ENCODE measurements at regions not wholly inside any gene's neighbourhood (a gene's known extent, or its start where the extent isn't known, plus 50 kb on each side); places are given as distances from the start of the nearest gene placed in this dataset.
A peak's percentile ranks its signal among the peaks of the same experiment; 100 is the strongest.

DNA sequence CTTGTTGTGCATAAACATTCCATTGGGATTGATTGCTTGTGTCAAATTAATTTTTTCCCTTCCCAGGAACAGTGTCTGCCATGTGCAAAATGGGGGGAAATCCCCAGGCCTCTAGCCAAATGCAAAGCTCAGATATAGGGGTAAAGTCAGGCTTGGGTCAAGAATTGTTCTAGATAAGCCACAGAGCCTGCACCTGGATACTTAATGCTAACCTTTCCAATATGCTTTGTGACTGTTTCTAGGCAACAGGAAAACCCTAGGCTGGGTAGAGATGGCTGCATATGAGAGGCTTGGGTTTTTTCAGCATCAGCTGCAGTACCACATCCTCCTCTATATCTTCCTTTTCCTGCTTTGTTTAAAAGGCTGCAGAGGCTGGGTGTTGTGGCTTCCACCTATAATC lies 61.9 kb upstream of the ROPN1 start:
- H4K20me1 ChIP-seq (ENCODE audit: insufficient read depth, low read length), result peaks cover 3% of the 10 kb centered on the region
- H3K79me2 ChIP-seq (ENCODE audit: insufficient read depth, low read length), result no peaks in the 10 kb centered on the region
- no peak for DNase-seq (ENCODE audit: insufficient read length, low spot score, missing footprints)
- H3K27me3 ChIP-seq (ENCODE audit: insufficient read depth, low read length), result peaks cover 64% of the 10 kb centered on the region
- no peaks in the 10 kb centered on the region for H3K4me1 ChIP-seq (ENCODE audit: insufficient read depth, low read length)
- TF ChIP-seq, protein P1, sequence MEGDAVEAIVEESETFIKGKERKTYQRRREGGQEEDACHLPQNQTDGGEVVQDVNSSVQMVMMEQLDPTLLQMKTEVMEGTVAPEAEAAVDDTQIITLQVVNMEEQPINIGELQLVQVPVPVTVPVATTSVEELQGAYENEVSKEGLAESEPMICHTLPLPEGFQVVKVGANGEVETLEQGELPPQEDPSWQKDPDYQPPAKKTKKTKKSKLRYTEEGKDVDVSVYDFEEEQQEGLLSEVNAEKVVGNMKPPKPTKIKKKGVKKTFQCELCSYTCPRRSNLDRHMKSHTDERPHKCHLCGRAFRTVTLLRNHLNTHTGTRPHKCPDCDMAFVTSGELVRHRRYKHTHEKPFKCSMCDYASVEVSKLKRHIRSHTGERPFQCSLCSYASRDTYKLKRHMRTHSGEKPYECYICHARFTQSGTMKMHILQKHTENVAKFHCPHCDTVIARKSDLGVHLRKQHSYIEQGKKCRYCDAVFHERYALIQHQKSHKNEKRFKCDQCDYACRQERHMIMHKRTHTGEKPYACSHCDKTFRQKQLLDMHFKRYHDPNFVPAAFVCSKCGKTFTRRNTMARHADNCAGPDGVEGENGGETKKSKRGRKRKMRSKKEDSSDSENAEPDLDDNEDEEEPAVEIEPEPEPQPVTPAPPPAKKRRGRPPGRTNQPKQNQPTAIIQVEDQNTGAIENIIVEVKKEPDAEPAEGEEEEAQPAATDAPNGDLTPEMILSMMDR (IDR thresholded peaks at IDR 0.05; ENCODE audit: extremely low read depth, low read depth, low read length), result no peak
- no peak overlapping the region for H2AFZ ChIP-seq (ENCODE audit: low read length)
- no peaks in the 10 kb centered on the region for H3K9me3 ChIP-seq (ENCODE audit: low read depth, low read length)
- no peak overlapping the region for H3K4me3 ChIP-seq (ENCODE audit: insufficient read depth, low read length)
- H3K4me2 ChIP-seq (ENCODE audit: insufficient read depth, low read length), result no peak overlapping the region
- H3K27ac ChIP-seq (ENCODE audit: low read depth, low read length), result no peak overlapping the region
- no peaks in the 10 kb centered on the region for H3K36me3 ChIP-seq (ENCODE audit: insufficient read depth, low read length)

DNA sequence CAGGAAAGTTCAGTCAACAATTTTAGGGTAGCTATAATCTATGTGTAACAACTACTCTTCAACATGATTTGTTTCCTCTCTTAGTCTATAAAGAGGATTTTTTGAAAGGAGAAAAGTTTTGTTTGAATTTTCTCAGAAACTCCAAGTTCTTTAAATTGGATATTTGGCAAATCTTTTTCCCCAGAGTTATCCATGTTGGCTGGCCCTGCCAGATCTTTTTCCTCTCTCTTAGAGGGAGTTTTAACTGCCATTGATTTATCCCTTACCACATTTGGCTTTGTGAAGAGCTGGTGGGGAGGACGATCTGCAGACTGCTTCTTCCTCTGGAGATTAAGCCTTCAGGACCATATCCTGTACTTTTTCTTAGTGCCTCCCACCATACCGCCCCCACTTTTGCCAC lies 64.9 kb upstream of the ROPN1 start:
- H3K4me1 ChIP-seq (ENCODE audit: insufficient read depth, low read length), result no peaks in the 10 kb centered on the region
- no peak for DNase-seq (ENCODE audit: insufficient read length, low spot score, missing footprints)

DNA sequence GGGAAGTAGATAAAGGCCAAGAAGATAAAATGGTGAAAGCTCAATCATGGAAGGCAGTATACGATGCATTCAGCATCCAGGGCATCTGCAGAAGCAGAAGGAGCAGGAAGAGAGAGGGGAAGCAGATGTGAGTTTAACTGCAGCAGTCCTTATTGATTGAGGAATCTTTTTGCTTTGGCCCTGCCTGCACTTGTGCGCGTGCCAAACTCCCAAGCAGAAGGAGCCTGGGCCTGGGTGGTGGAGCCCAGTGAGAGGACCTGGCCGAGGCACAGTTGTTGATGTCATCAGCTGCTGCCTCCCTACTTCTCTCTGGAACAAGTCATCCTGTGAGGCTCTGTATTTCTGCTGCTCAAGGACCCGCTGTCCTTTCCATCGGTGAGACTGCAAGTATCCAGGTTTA lies 65.5 kb upstream of the ROPN1 start:
- DNase-seq (ENCODE audit: insufficient read length, low spot score, missing footprints), result no peak
- Histone ChIP-seq H3K36me3 (ENCODE audit: insufficient read depth, low read length) (no peaks in the 10 kb centered on the region), H3K79me2 (ENCODE audit: insufficient read depth, low read length) (no peaks in the 10 kb centered on the region), H3K4me2 (ENCODE audit: insufficient read depth, low read length) (no peak overlapping the region), H3K27me3 (ENCODE audit: insufficient read depth, low read length) (peaks cover 37% of the 10 kb centered on the region), H4K20me1 (ENCODE audit: insufficient read depth, low read length) (peaks cover 3% of the 10 kb centered on the region), H3K4me3 (ENCODE audit: insufficient read depth, low read length) (no peak overlapping the region), H3K4me1 (ENCODE audit: insufficient read depth, low read length) (no peaks in the 10 kb centered on the region), H2AFZ (ENCODE audit: low read length) (no peak overlapping the region), H3K9me3 (ENCODE audit: low read depth, low read length) (no peaks in the 10 kb centered on the region), H3K27ac (ENCODE audit: low read depth, low read length) (no peak overlapping the region)
- TF ChIP-seq, protein P1 (IDR thresholded peaks at IDR 0.05; ENCODE audit: extremely low read depth, low read depth, low read length), result no peak

More for the DNA sequence above, 64.9 kb upstream of the ROPN1 start:
- Histone ChIP-seq H3K27me3 (ENCODE audit: insufficient read depth, low read length) (peaks cover 39% of the 10 kb centered on the region), H3K36me3 (ENCODE audit: insufficient read depth, low read length) (no peaks in the 10 kb centered on the region), H3K4me2 (ENCODE audit: insufficient read depth, low read length) (no peak overlapping the region), H3K79me2 (ENCODE audit: insufficient read depth, low read length) (no peaks in the 10 kb centered on the region), H4K20me1 (ENCODE audit: insufficient read depth, low read length) (peaks cover 3% of the 10 kb centered on the region), H2AFZ (ENCODE audit: low read length) (no peak overlapping the region), H3K4me3 (ENCODE audit: insufficient read depth, low read length) (no peak overlapping the region), H3K9me3 (ENCODE audit: low read depth, low read length) (no peaks in the 10 kb centered on the region), H3K27ac (ENCODE audit: low read depth, low read length) (no peak overlapping the region)
- TF ChIP-seq, protein P1 (IDR thresholded peaks at IDR 0.05; ENCODE audit: extremely low read depth, low read depth, low read length), result no peak

DNA sequence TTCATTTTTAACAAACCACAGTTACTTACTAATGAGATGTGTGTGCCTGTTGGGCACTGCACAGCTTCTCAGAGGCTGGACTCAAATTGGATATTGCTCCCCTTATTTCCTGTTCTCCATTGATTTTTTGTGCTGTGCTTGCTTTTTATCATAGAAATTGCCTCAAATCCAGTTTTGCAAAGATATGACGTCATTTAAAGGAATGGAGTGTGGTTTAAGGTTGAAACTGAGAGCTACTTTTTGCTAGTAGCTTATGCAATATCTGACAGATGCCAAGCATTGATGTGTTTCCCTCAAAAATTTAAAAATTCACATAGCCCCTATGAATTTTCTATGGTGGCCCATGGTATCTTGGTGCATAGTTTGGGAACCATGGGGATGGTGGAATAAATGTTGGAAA lies 67.7 kb upstream of the ROPN1 start:
- peaks cover 30% of the 10 kb centered on the region for H3K27me3 ChIP-seq (ENCODE audit: insufficient read depth, low read length)
- no peak overlapping the region for H3K4me3 ChIP-seq (ENCODE audit: insufficient read depth, low read length)
- H3K9me3 ChIP-seq (ENCODE audit: low read depth, low read length), result no peaks in the 10 kb centered on the region
- H3K4me1 ChIP-seq (ENCODE audit: insufficient read depth, low read length), result no peaks in the 10 kb centered on the region
- no peak overlapping the region for H2AFZ ChIP-seq (ENCODE audit: low read length)
- peak; percentile 63 for DNase-seq (ENCODE audit: insufficient read length, low spot score, missing footprints)
- H3K79me2 ChIP-seq (ENCODE audit: insufficient read depth, low read length), result no peaks in the 10 kb centered on the region
- no peaks in the 10 kb centered on the region for H3K36me3 ChIP-seq (ENCODE audit: insufficient read depth, low read length)
- no peak overlapping the region for H3K27ac ChIP-seq (ENCODE audit: low read depth, low read length)
- peaks cover 3% of the 10 kb centered on the region for H4K20me1 ChIP-seq (ENCODE audit: insufficient read depth, low read length)
- no peak overlapping the region for H3K4me2 ChIP-seq (ENCODE audit: insufficient read depth, low read length)
- TF ChIP-seq, protein P1 (IDR thresholded peaks at IDR 0.05; ENCODE audit: extremely low read depth, low read depth, low read length), result no peak
